ENCODE measurements at regions not wholly inside any gene's neighbourhood (a gene's known extent, or its start where the extent isn't known, plus 50 kb on each side); places are given as distances from the start of the nearest gene placed in this dataset.

DNA sequence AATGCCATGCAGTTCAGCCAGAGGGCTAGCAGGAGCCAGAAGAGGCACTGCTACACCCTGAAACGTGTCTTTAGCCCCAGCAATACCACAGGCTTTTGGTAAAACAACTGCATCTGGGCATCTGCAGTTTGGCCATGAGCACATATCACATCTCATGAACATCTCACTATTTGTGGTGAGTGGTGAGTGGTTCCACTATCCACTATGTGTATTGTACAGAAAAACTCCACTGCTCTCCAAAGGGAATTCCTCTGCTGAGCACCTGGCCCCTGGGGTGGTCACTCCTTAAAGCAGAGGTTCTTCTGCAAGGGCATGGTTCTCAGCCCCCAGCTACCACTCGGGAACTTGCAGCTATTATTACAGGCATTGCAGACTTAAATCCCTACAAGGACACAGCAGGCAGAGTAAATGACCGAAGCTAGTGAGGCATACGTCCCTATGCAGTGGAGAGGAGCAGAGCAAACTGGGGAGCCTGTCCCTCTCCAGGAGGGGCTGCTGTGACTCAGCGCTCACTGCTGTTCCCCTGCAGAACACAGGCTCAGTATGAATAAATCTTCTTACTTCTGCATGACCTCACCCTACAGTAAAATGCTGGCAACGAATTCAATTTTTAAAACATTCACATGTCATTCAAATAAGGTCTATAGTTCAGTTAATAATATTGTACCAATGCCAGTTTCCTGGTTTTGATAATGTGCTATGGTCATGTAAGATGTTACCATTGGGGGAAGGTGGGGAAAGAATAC is 332.4 kb upstream of the ZNF507 start:
- DNase-seq: peak; percentile 57

- DNase-seq: no peak
Observed at GRCh38 chr19:32017176-32017953, 328.0 kb upstream of the ZNF507 start.

- no peak for DNase-seq
Observed at GRCh38 chr19:32018014-32018413, 327.4 kb upstream of the ZNF507 start.

DNA sequence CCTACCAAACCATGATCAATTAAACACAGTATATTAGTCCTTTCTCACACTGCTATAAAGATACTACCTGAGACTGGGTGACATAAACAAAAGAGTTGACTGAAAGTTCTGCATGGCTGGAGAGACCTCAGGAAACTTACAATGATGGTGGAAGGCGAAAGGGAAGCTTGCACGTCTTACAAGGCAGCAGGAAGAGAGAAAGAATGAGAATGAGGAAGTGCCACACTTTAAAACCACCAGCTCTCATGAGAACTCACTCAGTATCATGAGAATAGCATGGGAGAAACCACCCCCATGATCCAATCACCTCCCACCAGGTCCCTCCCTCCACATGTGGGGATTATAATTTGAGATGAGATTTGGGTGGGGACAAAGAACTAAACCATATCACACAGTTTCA is 324.9 kb upstream of the ZNF507 start:
- no peak for DNase-seq

DNA sequence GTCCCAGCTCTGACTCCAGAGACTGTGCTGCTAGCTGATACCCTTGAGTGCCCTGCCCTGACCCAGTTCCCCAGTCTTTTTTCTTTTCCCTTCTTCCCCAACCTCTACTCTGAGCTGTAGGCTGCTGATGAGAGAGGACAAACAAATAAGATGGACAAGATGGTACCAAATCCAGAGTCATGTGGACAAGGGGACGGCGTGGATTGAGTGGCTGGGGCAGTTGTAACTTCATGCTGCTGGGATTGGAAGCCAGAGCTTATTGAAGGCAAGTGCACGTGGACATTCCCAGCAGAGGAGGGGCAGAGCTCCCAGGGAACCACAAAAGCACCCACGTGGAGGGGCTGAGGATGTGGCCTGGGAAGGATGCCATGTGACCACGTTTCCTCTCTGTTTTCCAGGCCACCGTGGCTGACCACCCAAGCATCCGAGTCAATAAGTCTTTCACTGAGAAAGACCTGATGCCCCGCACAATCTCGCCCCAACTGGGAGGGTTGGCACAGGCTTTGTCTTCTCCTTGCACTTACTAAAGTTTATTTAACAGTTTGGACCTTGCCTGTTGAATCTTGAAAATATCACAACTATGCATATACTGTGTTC is 323.3 kb upstream of the ZNF507 start:
- DNase-seq: no peak

DNA sequence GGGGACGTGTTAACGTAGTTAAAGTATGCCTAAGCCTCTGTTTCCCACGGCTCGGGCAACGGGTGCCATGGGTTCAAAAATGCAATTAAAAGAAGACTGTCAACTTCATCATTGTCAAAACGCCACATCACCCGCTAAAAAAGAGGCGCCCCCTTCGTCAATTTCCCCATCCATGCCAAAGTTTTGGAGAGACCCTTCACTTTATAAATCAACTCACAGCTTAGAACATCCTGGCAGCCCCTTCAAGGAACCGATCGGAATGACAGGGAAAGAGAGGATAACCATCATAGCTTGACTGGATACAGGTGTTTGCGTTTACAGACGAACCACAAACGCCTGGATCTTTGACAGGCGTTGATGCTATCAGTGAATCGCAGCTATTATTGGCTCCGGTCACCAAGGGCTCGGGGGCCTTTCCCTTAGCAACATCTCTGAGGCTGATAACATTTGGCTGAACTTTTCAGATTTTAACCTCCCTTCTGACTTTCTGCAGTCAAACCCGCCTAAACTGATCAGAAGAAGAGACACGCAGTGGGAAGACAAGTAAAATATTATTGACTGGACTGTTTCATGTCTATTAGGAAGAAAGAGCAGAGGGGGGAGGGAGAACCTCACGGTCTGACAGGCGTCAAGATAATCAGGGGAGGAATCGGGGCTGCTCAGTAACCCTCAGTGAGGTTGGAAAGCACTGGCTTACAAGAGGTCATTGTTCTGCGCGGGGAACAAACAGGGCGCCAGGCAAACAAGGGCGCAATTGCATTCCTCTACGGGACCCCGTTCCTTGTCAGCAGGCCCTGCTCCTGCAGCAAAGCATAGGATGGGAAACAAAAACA is 322.5 kb upstream of the ZNF507 start:
- no peak for DNase-seq

- no peak for DNase-seq
Observed at GRCh38 chr19:32023564-32023832, 321.9 kb upstream of the ZNF507 start.

- no peak for DNase-seq
Observed at GRCh38 chr19:32029235-32029634, 316.2 kb upstream of the ZNF507 start.

- DNase-seq: no peak
Observed at GRCh38 chr19:32032561-32032960, 312.8 kb upstream of the ZNF507 start.

DNA sequence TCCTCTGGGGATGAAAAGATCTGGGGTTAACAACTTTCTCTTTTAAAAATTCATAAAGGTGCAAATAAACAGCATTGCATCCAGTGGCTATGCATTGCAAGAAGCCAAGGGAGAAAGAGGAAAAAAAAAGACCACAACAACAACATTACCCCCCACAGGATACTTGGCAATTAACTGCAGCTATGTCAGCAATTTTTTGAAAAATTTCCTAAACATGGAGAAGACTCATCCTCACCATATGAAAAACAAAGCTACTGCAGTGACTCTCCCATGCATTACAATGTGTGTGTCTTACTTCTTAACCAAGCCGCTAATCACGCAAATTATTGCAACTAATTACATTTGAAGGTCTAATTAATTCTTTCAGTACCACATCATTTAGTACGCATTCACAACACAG is 309.8 kb upstream of the ZNF507 start:
- DNase-seq: no peak

DNA sequence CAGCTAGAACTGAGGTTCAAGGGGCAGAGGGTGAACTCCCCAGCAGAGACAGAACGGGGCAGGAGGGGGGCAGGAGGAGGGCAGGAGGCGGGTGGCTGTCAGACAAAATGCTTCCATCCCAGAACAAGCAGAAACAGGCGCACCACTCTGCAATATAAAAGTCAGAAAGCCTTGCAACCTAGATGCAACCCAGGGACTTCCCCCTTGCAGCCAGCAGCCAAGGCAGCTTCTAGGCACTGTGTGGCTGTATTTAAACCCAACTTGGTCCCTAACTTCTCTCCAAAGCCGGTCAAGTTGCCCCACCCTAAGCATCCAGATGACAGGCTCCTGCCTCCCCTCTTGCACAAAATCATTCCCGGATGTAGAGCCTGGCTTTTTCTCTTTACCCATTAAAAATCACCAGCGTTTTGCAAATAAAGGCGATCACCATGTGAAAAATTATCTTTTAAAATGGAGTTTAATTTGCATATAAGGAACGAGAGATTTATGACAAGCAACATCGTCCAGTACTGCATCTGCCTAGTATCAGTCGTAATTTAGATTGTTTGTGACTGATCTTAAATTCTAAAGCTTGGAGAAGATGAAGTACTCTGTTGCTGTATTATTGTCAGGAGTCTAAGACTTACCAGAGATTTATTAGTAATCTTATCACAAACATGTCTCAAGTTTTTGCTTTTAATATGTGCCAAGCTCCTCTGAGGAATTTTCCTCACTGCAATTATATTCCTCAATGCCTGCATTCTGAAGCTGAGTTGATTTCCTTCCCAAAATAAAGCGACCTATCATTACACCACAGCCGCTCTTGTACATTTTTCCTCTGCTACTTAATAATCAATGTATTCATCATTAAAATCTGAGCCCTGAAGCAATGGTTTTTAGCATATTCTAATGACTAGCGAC is 307.1 kb upstream of the ZNF507 start:
- no peak for DNase-seq

- no peak for DNase-seq
Observed at GRCh38 chr19:32038961-32039360, 306.4 kb upstream of the ZNF507 start.

GRCh38 chr19:32039440-32039839 is 306.0 kb upstream of the ZNF507 start:
- no peak for DNase-seq

GRCh38 chr19:32040236-32040635 is 305.2 kb upstream of the ZNF507 start:
- DNase-seq: no peak

DNA sequence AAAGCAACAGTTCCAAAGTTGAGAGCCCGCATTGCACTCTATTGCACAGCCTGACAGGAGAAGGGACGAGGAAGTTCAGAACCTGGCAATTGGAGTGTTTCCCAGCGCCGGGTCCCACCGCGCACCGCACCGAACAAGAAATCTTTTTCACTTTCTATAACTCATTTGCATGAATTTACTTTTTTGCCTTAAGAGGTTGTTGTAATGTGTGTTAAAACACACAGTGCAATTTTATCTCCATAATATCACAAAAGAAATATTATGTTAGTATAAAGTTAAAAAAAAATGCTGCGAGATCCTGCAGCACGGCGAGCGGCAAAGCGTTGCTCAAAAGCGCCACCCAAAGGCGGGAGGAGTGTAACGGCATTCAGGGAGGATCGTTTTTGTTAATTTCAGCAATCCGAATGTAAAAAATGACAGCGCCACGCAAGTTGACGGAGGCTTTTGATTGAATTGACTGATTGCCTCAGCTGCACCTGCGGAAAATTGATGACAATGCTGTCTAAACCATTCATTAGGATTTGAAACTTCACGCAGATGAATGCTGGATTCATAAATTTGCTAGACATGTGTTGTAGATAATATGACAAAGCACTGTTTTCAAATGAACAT is 303.6 kb upstream of the ZNF507 start:
- peak; percentile 18 for DNase-seq

GRCh38 chr19:32047788-32048187 is 297.6 kb upstream of the ZNF507 start:
- no peak for DNase-seq

- no peak for DNase-seq
Observed at GRCh38 chr19:32053376-32053775, 292.0 kb upstream of the ZNF507 start.

GRCh38 chr19:32053861-32054260 is 291.5 kb upstream of the ZNF507 start:
- DNase-seq: no peak

DNA sequence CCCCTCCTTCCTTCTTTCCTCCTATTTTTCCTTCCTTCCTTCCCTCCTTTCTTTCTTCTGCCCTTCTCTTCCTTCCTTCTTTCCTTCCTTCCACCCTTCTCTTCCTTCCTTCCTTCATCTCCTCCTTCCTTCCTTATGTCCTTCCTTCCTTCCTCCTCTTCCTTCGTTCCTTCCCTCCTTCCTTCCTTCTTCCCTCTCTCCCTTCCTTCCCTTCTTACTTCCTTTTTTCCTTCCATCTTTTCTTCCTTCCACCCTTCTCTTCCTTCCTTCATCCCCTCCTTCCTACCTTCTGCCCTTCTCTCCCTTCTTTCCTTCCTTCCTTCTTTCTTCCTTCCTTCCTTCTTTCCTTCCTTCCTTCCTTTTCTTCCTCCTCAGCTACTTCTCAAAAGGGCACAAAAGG is 287.3 kb upstream of the ZNF507 start:
- DNase-seq: no peak

DNA sequence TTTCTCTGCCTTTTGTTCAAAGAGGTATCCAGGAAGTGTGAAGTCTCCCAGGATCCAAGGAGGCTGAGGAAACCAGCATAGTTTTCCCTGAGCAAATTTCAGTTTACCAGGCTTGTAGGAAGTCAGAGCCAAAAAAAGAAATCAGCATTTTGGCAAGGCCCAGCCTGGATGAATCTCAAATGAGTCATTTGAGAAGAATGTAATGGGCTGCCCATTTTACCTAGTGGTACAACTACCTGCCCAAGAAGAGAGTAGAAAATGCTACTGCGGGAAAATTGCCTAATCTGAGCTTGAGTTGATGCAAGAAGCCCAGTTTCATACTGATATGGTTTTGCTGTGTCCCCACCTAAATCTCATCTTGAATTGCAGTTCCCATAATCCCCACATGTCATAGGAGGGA is 284.1 kb upstream of the ZNF507 start:
- no peak for DNase-seq

DNA sequence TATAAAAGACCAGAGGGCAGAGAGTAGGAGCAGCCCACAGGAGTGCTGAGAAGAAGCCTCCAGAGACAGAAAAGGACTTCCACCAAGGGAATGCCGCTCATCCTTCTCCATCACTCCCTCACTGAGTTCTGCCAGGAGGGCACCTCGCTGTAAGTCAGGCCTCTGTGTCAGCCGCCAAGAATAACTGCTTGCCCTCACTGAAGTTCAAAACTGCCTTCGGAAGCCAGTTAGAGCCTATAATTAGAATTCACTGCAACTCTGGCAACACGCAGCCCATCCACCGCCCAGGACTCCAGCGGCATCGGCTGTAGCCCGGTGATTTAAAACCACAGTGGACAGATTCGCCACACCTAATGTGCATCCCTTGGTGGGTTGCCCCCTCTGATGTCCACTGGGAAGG is 281.8 kb upstream of the ZNF507 start:
- DNase-seq: no peak

DNA sequence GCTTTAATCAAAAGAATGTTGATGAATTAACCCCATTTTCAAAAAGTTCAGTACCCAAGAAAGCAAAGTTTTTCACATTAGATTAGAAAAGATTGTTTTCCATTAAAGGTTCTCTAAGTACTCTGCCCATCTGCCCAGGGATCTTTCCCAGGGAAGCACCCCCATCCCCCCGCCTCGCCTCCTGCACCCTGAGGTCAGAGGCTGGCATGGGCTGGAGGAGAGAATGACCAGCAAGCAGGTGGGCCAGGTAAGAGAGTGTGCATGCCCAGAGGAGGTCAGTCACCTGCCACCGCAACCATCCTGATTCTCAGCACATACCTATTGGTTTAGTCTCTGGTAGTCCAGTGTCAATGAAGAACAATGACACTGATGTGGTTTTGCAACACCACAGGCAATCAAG is 279.4 kb upstream of the ZNF507 start:
- DNase-seq: no peak
